Choroid plexus epithelial cell (primary cell): ENCODE measurements at regions not wholly inside any gene's neighbourhood (a gene's known extent, or its start where the extent isn't known, plus 50 kb on each side); places are given as distances from the start of the nearest gene placed in this dataset.
"Not testable (repeated sequence)": the region's sequence is repeated elsewhere in the genome, so short reads cannot be mapped to it uniquely, and the experiment has no call there.

Source experiments
- DNase-seq: peaks from one replicate; pipeline ENCODE4 v3.0.0-alpha.2; 2010; ENCODE audit warnings: low read depth
- H3K4me3 ChIP-seq: 2 replicates; pipeline ENCODE4 v1.5.1; 2011; ENCODE audit warnings: low read depth, mild to moderate bottlenecking, control low read depth, low read length, moderate library complexity
- CTCF ChIP-seq: conservative IDR thresholded peaks from 2 replicates; pipeline ENCODE4 v1.5.1; 2011; ENCODE audit warnings: low read depth, mild to moderate bottlenecking, control low read depth, inconsistent platforms, low read length, moderate library complexity

DNA sequence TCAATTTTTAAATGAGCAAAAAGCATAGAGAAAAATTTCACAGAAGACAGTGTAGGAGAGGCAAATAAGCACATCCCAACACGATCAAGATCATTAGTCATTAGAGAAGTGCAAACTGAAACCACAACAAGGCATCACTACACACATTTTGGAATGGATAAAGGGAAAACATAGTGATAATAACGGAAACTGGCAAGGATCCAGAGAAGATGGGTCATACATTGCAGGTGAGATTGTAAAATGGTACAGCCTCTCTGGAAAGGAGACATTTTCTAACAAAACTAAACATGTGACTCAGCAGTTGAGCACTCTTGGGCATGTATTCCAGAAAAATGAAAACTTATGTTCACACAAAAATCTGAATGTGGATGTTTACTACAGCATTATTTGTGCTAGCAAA, 98.3 kb upstream of the TMEM17 start:
- no peak for TF ChIP-seq CTCF
- H3K4me3 ChIP-seq, result no peak overlapping the region
- DNase-seq, result peak; percentile 16

GRCh38 chr2:62603154-62603712, 97.2 kb upstream of the TMEM17 start:
- no peak overlapping the region for H3K4me3 ChIP-seq
- DNase-seq, result no peak
- TF ChIP-seq CTCF, result no peak

- not testable (repeated sequence) for DNase-seq, H3K4me3 ChIP-seq
Observed at GRCh38 chr2:62599674-62600410, 93.8 kb upstream of the TMEM17 start.

GRCh38 chr2:62597323-62597722, 91.3 kb upstream of the TMEM17 start:
- no peak for TF ChIP-seq CTCF
- H3K4me3 ChIP-seq, result no peak overlapping the region
- DNase-seq, result peak; percentile 38

- TF ChIP-seq CTCF, result no peak
- no peak overlapping the region for H3K4me3 ChIP-seq
- no peak for DNase-seq
Observed at GRCh38 chr2:62596061-62596921, 90.3 kb upstream of the TMEM17 start.

- no peak overlapping the region for H3K4me3 ChIP-seq
- DNase-seq, result no peak
- no peak for TF ChIP-seq CTCF
Observed at GRCh38 chr2:62595474-62595873, 89.5 kb upstream of the TMEM17 start.

- DNase-seq, result no peak
- TF ChIP-seq CTCF, result no peak
- H3K4me3 ChIP-seq, result no peak overlapping the region
Observed at GRCh38 chr2:62593825-62594224, 87.8 kb upstream of the TMEM17 start.
